ENCODE measurements at regions not wholly inside any gene's neighbourhood (a gene's known extent, or its start where the extent isn't known, plus 50 kb on each side); places are given as distances from the start of the nearest gene placed in this dataset.

DNA sequence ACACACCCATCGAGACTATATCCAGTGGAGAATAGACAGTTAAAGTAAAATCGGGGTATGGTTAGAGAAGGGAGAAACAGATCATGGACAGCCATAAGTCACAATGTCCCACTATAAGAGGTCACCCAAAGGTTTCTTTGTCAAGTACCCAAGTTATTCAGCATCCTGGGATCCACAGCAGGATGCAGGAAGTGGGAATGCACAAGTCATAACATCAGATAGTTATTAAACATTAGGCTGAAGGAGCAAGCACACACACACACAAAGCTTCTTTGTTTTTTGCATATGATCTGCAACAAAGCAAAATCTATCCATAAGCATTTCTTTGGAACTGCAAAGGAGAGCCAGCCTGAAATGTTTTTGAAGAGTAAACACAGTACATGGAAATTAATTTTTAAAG, 111.6 kb downstream of the NOC3L start:
- TF ChIP-seq RNF2 (IDR thresholded peaks at IDR 0.05; ENCODE audit: borderline replicate concordance, low read depth, low read length, missing control alignments, poor library complexity, severe bottlenecking) (no peak), MAX (IDR thresholded peaks at IDR 0.05) (no peak), EZH2 (IDR thresholded peaks at IDR 0.05; ENCODE audit: low read depth, low read length, severe bottlenecking) (no peak), CHD1 (IDR thresholded peaks at IDR 0.05; ENCODE audit: low read depth, low read length) (no peak), RXRA (IDR thresholded peaks at IDR 0.05; ENCODE audit: insufficient read depth, low read depth, low read length) (no peak), RFX5 (IDR thresholded peaks at IDR 0.05; ENCODE audit: borderline replicate concordance, low read depth, low read length) (no peak), TAF1 (IDR thresholded peaks at IDR 0.05; ENCODE audit: low read depth, low read length) (no peak), CBX8 (IDR thresholded peaks at IDR 0.05; ENCODE audit: borderline replicate concordance, low read depth, low read length) (no peak), SIN3A (conservative IDR thresholded peaks at IDR 0.05 in 1 of 2, IDR thresholded peaks at IDR 0.05 in 1 of 2; ENCODE audit: low read depth in 1 of 2, low read length in 2 of 2) (no peak), TBP (IDR thresholded peaks at IDR 0.05; ENCODE audit: low read depth, low read length) (no peak), JUN (IDR thresholded peaks at IDR 0.05; ENCODE audit: low read depth, low read length) (no peak), USF2 (IDR thresholded peaks at IDR 0.05; ENCODE audit: low read length) (no peak)
- TF ChIP-seq, protein P1, sequence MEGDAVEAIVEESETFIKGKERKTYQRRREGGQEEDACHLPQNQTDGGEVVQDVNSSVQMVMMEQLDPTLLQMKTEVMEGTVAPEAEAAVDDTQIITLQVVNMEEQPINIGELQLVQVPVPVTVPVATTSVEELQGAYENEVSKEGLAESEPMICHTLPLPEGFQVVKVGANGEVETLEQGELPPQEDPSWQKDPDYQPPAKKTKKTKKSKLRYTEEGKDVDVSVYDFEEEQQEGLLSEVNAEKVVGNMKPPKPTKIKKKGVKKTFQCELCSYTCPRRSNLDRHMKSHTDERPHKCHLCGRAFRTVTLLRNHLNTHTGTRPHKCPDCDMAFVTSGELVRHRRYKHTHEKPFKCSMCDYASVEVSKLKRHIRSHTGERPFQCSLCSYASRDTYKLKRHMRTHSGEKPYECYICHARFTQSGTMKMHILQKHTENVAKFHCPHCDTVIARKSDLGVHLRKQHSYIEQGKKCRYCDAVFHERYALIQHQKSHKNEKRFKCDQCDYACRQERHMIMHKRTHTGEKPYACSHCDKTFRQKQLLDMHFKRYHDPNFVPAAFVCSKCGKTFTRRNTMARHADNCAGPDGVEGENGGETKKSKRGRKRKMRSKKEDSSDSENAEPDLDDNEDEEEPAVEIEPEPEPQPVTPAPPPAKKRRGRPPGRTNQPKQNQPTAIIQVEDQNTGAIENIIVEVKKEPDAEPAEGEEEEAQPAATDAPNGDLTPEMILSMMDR (IDR thresholded peaks at IDR 0.05; ENCODE audit: control extremely low read depth in 1 of 3, insufficient read depth in 1 of 3, low read depth in 1 of 3, low read length in 3 of 3): no peak

Data from H1 (cell line).